Tibial artery (tissue), 4 donors: ENCODE measurements at regions not wholly inside any gene's neighbourhood (a gene's known extent, or its start where the extent isn't known, plus 50 kb on each side); places are given as distances from the start of the nearest gene placed in this dataset.
"Not testable (repeated sequence)": the region's sequence is repeated elsewhere in the genome, so short reads cannot be mapped to it uniquely, and the experiment has no call there.

ENCODE experiments used
- DNase-seq, 2 donors: peaks; one replicate each; pipeline ENCODE4 v3.0.0-alpha.2; 2019
- H3K27ac ChIP-seq, 2 donors: fragments of 200-600 bp; sonication (generic) in 1 of 2; 1 replicate in 1 of 2; 2 replicates in 1 of 2; pipeline ENCODE4 v1.5.1; 2018 to 2019; ENCODE audit warnings: mild to moderate bottlenecking in 1 of 2
- H3K27me3 ChIP-seq, 2 donors: fragments of 200-600 bp; sonication (generic) in 1 of 2; one replicate each; pipeline versions ENCODE4 v1.5.1 to v1.6.0; 2016 to 2019
- H3K36me3 ChIP-seq, 3 donors: fragments of 200-600 bp; sonication (generic) in 2 of 3; one replicate each; pipeline ENCODE4 v1.5.1; 2016 to 2019; ENCODE audit warnings: mild to moderate bottlenecking in 2 of 3
- H3K4me1 ChIP-seq, 4 donors: fragments of 200-600 bp; sonication (generic) in 2 of 4; 1 replicate in 3 of 4; 2 replicates in 1 of 4; pipeline ENCODE4 v1.5.1; 2016 to 2019
- H3K4me3 ChIP-seq, 2 donors: fragments of 200-600 bp; sonication (generic) in 1 of 2; 1 replicate in 1 of 2; 2 replicates in 1 of 2; pipeline ENCODE4 v1.5.1; 2018 to 2019; ENCODE audit warnings: mild to moderate bottlenecking in 2 of 2
- H3K9me3 ChIP-seq, 3 donors: fragments of 200-600 bp; sonication (generic) in 1 of 3; one replicate each; pipeline ENCODE4 v1.5.1; 2016 to 2019
- CTCF ChIP-seq, 2 experiments: fragments of 200-600 bp in 1 of 2; fragments of 450-650 bp in 1 of 2; IDR thresholded peaks; one replicate each; pipeline ENCODE4 v1.5.1; 2017 to 2019; ENCODE audit warnings: antibody characterized with exemption in 2 of 2, mild to moderate bottlenecking in 1 of 2, moderate library complexity in 1 of 2
- intact Hi-C: fragments of 100-400 bp; cut with DNase I; formaldehyde crosslinking; loops from one replicate; pipeline ENCODE4 v1.15.0; 2023; ENCODE audit warnings: low total_unique reads

GRCh38 chr5:124963236-124963919, 216.9 kb upstream of the ZNF608 start:
- Histone ChIP-seq H3K4me1 (peaks cover 0 to 5% (median 0%) of the 10 kb centered on the region in 4 donors), H3K27ac (no peak overlapping the region), H3K36me3 (no peaks in the 10 kb centered on the region), H3K9me3 (no peaks in the 10 kb centered on the region), H3K27me3 (no peaks in the 10 kb centered on the region), H3K4me3 (no peak overlapping the region)
- DNase-seq = no peak
- intact Hi-C loops = no loop called here
- no peak for TF ChIP-seq CTCF (IDR thresholded peaks at IDR 0.05)

GRCh38 chr5:124966741-124967140, 220.3 kb upstream of the ZNF608 start:
- H3K36me3 ChIP-seq, H3K4me1 ChIP-seq, H3K27ac ChIP-seq, intact Hi-C loops, H3K4me3 ChIP-seq, DNase-seq, H3K27me3 ChIP-seq, H3K9me3 ChIP-seq: not testable (repeated sequence)

GRCh38 chr5:124970381-124970780, 223.9 kb upstream of the ZNF608 start:
- intact Hi-C loops, H3K27me3 ChIP-seq, H3K27ac ChIP-seq, H3K36me3 ChIP-seq, H3K9me3 ChIP-seq, H3K4me1 ChIP-seq, DNase-seq, H3K4me3 ChIP-seq: not testable (repeated sequence)

GRCh38 chr5:124972703-124973102, 226.3 kb upstream of the ZNF608 start:
- no peak for TF ChIP-seq CTCF (IDR thresholded peaks at IDR 0.05)
- H3K4me1 ChIP-seq = no peaks in the 10 kb centered on the region
- H3K9me3 ChIP-seq = no peaks in the 10 kb centered on the region
- no peak overlapping the region for H3K27ac ChIP-seq
- H3K27me3 ChIP-seq = no peaks in the 10 kb centered on the region
- intact Hi-C loops = no loop called here
- no peaks in the 10 kb centered on the region for H3K36me3 ChIP-seq
- no peak overlapping the region for H3K4me3 ChIP-seq
- no peak for DNase-seq

GRCh38 chr5:124973661-124974060, 227.2 kb upstream of the ZNF608 start:
- Histone ChIP-seq H3K27ac (no peak overlapping the region), H3K4me1 (no peaks in the 10 kb centered on the region), H3K9me3 (no peaks in the 10 kb centered on the region), H3K36me3 (no peaks in the 10 kb centered on the region), H3K27me3 (no peaks in the 10 kb centered on the region), H3K4me3 (no peak overlapping the region)
- DNase-seq = no peak
- TF ChIP-seq CTCF (IDR thresholded peaks at IDR 0.05) = no peak
- intact Hi-C loops = no loop called here

- Histone ChIP-seq H3K36me3 (no peaks in the 10 kb centered on the region), H3K27ac (no peak overlapping the region), H3K27me3 (no peaks in the 10 kb centered on the region), H3K4me3 (no peak overlapping the region), H3K9me3 (no peaks in the 10 kb centered on the region), H3K4me1 (peaks cover 0 to 6% (median 0%) of the 10 kb centered on the region in 4 donors)
- intact Hi-C loops = no loop called here
- no peak for DNase-seq
- no peak for TF ChIP-seq CTCF (IDR thresholded peaks at IDR 0.05)
These were observed 229.6 kb upstream of the ZNF608 start for GRCh38 chr5:124976086-124976485.

GRCh38 chr5:124979251-124979650, 232.8 kb upstream of the ZNF608 start:
- H3K36me3 ChIP-seq = no peaks in the 10 kb centered on the region
- peaks cover 0 to 6% (median 0%) of the 10 kb centered on the region in 3 donors for H3K9me3 ChIP-seq
- no peak for TF ChIP-seq CTCF (IDR thresholded peaks at IDR 0.05)
- intact Hi-C loops = no loop called here
- no peak overlapping the region for H3K4me3 ChIP-seq
- H3K4me1 ChIP-seq = peaks cover 0 to 6% (median 0%) of the 10 kb centered on the region in 4 donors
- no peaks in the 10 kb centered on the region for H3K27me3 ChIP-seq
- no peak overlapping the region for H3K27ac ChIP-seq
- no peak for DNase-seq
